ENCODE measurements at regions not wholly inside any gene's neighbourhood (a gene's known extent, or its start where the extent isn't known, plus 50 kb on each side); places are given as distances from the start of the nearest gene placed in this dataset.

GRCh38 chr9:22265038-22265437 lies 181.6 kb upstream of the DMRTA1 start:
- DNase-seq (ENCODE audit: extremely low read depth, low read depth): no peak
- TF ChIP-seq CTCF (IDR thresholded peaks at IDR 0.05; ENCODE audit: low read depth, low read length): no peak

DNA sequence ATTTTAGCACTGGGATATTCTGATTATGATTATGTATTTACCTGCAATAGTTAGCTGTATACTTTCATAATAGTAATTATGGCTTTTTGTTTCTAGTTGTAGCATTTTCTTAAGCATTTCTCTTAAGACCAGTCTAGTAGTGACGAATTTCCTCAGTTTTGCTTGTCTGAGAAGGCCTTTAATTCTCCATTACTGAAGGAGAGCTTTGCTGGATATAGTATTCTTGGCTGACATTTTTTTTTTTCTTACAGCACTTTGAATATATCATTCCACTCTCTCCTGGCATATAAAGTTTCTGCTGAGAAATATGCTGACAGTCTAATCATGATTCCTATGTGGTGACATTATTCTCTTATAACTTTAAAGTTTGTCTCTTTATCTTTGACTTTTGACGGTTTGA lies 181.1 kb upstream of the DMRTA1 start:
- TF ChIP-seq CTCF (IDR thresholded peaks at IDR 0.05; ENCODE audit: low read depth, low read length): no peak
- no peak for DNase-seq (ENCODE audit: extremely low read depth, low read depth)

GRCh38 chr9:22274477-22274876 lies 172.1 kb upstream of the DMRTA1 start:
- DNase-seq (ENCODE audit: extremely low read depth, low read depth): no peak
- no peak for TF ChIP-seq CTCF (IDR thresholded peaks at IDR 0.05; ENCODE audit: low read depth, low read length)

GRCh38 chr9:22278426-22278825 lies 168.2 kb upstream of the DMRTA1 start:
- DNase-seq (ENCODE audit: extremely low read depth, low read depth): no peak
- no peak for TF ChIP-seq CTCF (IDR thresholded peaks at IDR 0.05; ENCODE audit: low read depth, low read length)

DNA sequence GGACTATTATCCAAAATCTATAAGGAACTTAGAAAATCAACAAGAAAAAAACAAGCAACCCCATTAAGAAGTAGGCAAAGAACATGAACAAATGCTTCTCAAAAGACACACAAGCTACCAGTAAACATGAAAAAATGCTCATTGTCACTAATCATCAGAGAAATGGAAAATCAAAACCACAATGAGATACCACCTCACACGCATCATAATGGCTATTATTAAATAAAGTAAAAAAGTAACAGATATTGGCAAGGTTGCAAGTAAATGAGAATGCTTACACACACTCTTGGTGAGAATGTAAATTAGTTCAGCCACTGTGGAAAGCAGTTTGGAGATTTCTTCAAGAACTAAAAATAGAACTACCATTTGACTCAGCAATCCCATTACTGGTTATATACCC lies 167.0 kb upstream of the DMRTA1 start:
- no peak for TF ChIP-seq CTCF (IDR thresholded peaks at IDR 0.05; ENCODE audit: low read depth, low read length)
- DNase-seq (ENCODE audit: extremely low read depth, low read depth): no peak

DNA sequence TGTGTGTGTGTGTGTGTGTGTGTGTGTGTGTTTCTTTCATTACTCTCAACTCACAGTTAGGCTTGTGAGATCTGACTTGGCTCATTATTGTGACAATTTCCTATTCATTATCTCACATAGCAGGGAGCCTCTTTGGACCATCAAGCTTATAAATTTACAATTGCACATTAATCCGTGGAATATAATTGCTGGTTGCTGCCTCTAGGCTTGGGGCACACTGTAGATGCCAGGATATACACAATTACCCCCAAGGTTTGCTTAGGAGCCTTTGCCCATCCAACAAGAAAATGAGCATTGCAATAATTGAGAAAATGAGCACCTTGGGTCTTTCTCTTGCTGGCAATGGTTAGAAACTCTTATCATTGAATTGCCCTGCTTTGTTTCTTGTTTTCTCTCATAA lies 161.6 kb upstream of the DMRTA1 start:
- DNase-seq (ENCODE audit: extremely low read depth, low read depth): no peak
- TF ChIP-seq CTCF (IDR thresholded peaks at IDR 0.05; ENCODE audit: low read depth, low read length): no peak

- no peak for DNase-seq (ENCODE audit: extremely low read depth, low read depth)
- no peak for TF ChIP-seq CTCF (IDR thresholded peaks at IDR 0.05; ENCODE audit: low read depth, low read length)
These were observed 160.0 kb upstream of the DMRTA1 start for GRCh38 chr9:22286661-22287060.
